OCI-M2 (cell line): ENCODE measurements at regions not wholly inside any gene's neighbourhood (a gene's known extent, or its start where the extent isn't known, plus 50 kb on each side); places are given as distances from the start of the nearest gene placed in this dataset.

Source experiments
- DNase-seq: peaks from one replicate; lab custom pipeline; 2025; ENCODE audit not compliant: unreplicated experiment; lab: John Stamatoyannopoulos, UW

- no peak for DNase-seq
Measured at GRCh38 chr5:166497496-166498104, 1793.8 kb upstream of the WWC1 start.

- DNase-seq: no peak
Measured at GRCh38 chr5:166499447-166500240, 1791.8 kb upstream of the WWC1 start.

GRCh38 chr5:166503506-166503905, 1787.9 kb upstream of the WWC1 start:
- DNase-seq: no peak

- DNase-seq: no peak
Measured at GRCh38 chr5:166505067-166505466, 1786.4 kb upstream of the WWC1 start.

- no peak for DNase-seq
Measured at GRCh38 chr5:166505544-166505943, 1785.9 kb upstream of the WWC1 start.

GRCh38 chr5:166507810-166508425, 1783.5 kb upstream of the WWC1 start:
- DNase-seq: no peak

- DNase-seq: no peak
Measured at GRCh38 chr5:166509085-166509484, 1782.4 kb upstream of the WWC1 start.

- no peak for DNase-seq
Measured at GRCh38 chr5:166517976-166518375, 1773.5 kb upstream of the WWC1 start.

GRCh38 chr5:166523206-166523605, 1768.2 kb upstream of the WWC1 start:
- no peak for DNase-seq

GRCh38 chr5:166529200-166529599, 1762.2 kb upstream of the WWC1 start:
- DNase-seq: no peak

- DNase-seq: no peak
Measured at GRCh38 chr5:166532456-166533220, 1758.8 kb upstream of the WWC1 start.

GRCh38 chr5:166535641-166536040, 1755.8 kb upstream of the WWC1 start:
- no peak for DNase-seq

- DNase-seq: no peak
Measured at GRCh38 chr5:166540156-166540555, 1751.3 kb upstream of the WWC1 start.

GRCh38 chr5:166551384-166551783, 1740.1 kb upstream of the WWC1 start:
- no peak for DNase-seq

- no peak for DNase-seq
Measured at GRCh38 chr5:166553778-166554177, 1737.7 kb upstream of the WWC1 start.

- no peak for DNase-seq
Measured at GRCh38 chr5:166561759-166562158, 1729.7 kb upstream of the WWC1 start.

- no peak for DNase-seq
Measured at GRCh38 chr5:166562246-166562645, 1729.2 kb upstream of the WWC1 start.

GRCh38 chr5:166566725-166567124, 1724.7 kb upstream of the WWC1 start:
- DNase-seq: no peak

GRCh38 chr5:166570865-166571264, 1720.6 kb upstream of the WWC1 start:
- no peak for DNase-seq

- DNase-seq: no peak
Measured at GRCh38 chr5:166571668-166572067, 1719.8 kb upstream of the WWC1 start.

- no peak for DNase-seq
Measured at GRCh38 chr5:166576323-166576722, 1715.1 kb upstream of the WWC1 start.

- DNase-seq: no peak
Measured at GRCh38 chr5:166581826-166582225, 1709.6 kb upstream of the WWC1 start.
